ENCODE measurements at regions not wholly inside any gene's neighbourhood (a gene's known extent, or its start where the extent isn't known, plus 50 kb on each side); places are given as distances from the start of the nearest gene placed in this dataset.

GRCh38 chr1:244106837-244107493 is 55.9 kb downstream of the ZBTB18 start:
- H3K4me3 ChIP-seq (ENCODE audit: low read depth, low read length): no peak overlapping the region
- no peak for TF ChIP-seq CTCF (IDR thresholded peaks at IDR 0.05; ENCODE audit: low read depth, low read length, missing control alignments)
- DNase-seq (ENCODE audit: low read depth): no peak

GRCh38 chr1:244111027-244111426 is 59.9 kb downstream of the ZBTB18 start:
- no peak for TF ChIP-seq CTCF (IDR thresholded peaks at IDR 0.05; ENCODE audit: low read depth, low read length, missing control alignments)
- no peak for DNase-seq (ENCODE audit: low read depth)
- no peak overlapping the region for H3K4me3 ChIP-seq (ENCODE audit: low read depth, low read length)

DNA sequence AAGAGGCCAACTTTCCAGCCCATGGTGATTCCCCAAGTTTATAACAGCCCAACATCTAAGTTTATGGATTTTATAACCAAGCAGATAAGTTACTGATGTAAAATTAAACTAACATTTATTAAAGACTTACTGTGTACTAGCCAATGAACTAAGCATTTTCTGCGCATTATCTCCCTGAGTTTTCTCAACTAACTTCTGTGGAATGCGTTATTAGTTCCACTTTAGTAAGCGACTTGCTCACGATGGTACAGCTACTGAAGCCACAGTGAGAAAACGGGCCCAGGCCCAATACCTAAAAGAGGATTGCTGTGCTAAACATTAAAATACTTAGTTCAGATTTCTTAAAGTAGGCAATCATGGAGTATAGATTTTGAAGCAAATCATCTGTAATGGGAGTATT is 61.0 kb downstream of the ZBTB18 start:
- no peak for DNase-seq (ENCODE audit: low read depth)
- TF ChIP-seq CTCF (IDR thresholded peaks at IDR 0.05; ENCODE audit: low read depth, low read length, missing control alignments): no peak
- H3K4me3 ChIP-seq (ENCODE audit: low read depth, low read length): no peak overlapping the region

- TF ChIP-seq CTCF (IDR thresholded peaks at IDR 0.05; ENCODE audit: low read depth, low read length, missing control alignments): no peak
- H3K4me3 ChIP-seq (ENCODE audit: low read depth, low read length): no peak overlapping the region
- no peak for DNase-seq (ENCODE audit: low read depth)
Observed at GRCh38 chr1:244112636-244113035, 61.6 kb downstream of the ZBTB18 start.

DNA sequence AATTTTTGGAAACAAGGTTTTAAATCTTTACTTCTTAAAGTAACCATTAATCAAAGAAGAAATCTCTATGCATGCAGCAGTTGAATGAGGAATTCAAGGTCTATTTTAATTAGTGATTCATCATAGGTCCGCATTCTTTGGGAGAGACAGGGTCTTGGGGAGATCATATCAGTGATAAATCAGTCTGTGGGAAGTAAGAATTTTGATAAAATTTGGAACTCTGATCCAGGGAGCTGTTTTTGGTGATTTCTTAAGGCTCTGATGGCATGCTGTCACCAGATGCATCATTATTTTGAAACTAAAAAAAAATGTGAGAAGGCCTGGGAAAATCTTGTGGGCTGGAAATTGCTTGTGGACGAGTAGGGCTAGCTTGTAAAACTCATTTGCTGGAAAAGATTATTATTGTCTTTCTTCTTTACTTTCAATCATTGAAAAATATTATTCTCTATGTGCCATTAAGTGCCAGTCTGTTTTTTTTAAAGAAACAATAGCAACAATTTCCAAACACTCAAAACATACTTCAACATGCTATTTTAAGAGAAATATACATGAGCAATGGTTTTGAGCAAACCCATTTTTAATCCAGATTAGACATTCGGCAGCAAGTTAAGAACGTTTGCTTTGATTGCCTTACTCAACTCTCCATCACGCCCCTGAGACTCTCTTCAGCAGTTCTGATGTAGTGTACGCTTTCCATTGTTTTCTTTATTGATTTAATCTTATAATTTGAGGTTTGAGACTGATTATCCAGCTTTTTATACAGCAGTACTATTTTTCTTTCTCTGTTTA is 62.6 kb downstream of the ZBTB18 start:
- H3K4me3 ChIP-seq (ENCODE audit: low read depth, low read length): no peak overlapping the region
- no peak for DNase-seq (ENCODE audit: low read depth)
- no peak for TF ChIP-seq CTCF (IDR thresholded peaks at IDR 0.05; ENCODE audit: low read depth, low read length, missing control alignments)

GRCh38 chr1:244114892-244115291 is 63.8 kb downstream of the ZBTB18 start:
- TF ChIP-seq CTCF (IDR thresholded peaks at IDR 0.05; ENCODE audit: low read depth, low read length, missing control alignments): no peak
- no peak for DNase-seq (ENCODE audit: low read depth)
- no peak overlapping the region for H3K4me3 ChIP-seq (ENCODE audit: low read depth, low read length)
